H9 (cell line): ENCODE measurements at regions not wholly inside any gene's neighbourhood (a gene's known extent, or its start where the extent isn't known, plus 50 kb on each side); places are given as distances from the start of the nearest gene placed in this dataset.

Experiments
- DNase-seq: peaks from one replicate; pipeline ENCODE4 v3.0.0-alpha.2; 2017
- H2AFZ ChIP-seq: one replicate; pipeline ENCODE4 v1.6.1; 2013; ENCODE audit warnings: mild to moderate bottlenecking, low read length, control low read depth, moderate library complexity
- H2AK5ac ChIP-seq: 2 replicates; pipeline ENCODE4 v1.6.1; 2013; ENCODE audit warnings: low read length, control low read depth, mixed read lengths; ENCODE audit not compliant: insufficient read length
- H2BK120ac ChIP-seq: one replicate; pipeline ENCODE4 v1.6.1; 2013; ENCODE audit warnings: low read depth, mild to moderate bottlenecking, low read length, control low read depth, inconsistent platforms; ENCODE audit not compliant: poor library complexity, severe bottlenecking
- H2BK12ac ChIP-seq: 2 replicates; pipeline ENCODE4 v1.6.1; 2013; ENCODE audit warnings: low read length, control low read depth, mixed read lengths, low read depth; ENCODE audit not compliant: insufficient read length
- H2BK15ac ChIP-seq: 2 replicates; pipeline ENCODE4 v1.6.1; 2013; ENCODE audit warnings: low read depth, low read length, control low read depth
- H2BK20ac ChIP-seq: one replicate; pipeline ENCODE4 v1.6.1; 2013; ENCODE audit warnings: low read depth, mild to moderate bottlenecking, low read length, control low read depth, inconsistent platforms; ENCODE audit not compliant: poor library complexity, severe bottlenecking
- H2BK5ac ChIP-seq: 2 replicates; pipeline ENCODE4 v1.6.1; 2013; ENCODE audit warnings: low read length, control low read depth, mixed read lengths; ENCODE audit not compliant: insufficient read length
- H3K14ac ChIP-seq: 2 replicates; pipeline ENCODE4 v1.6.1; 2013; ENCODE audit warnings: low read length, control low read depth; ENCODE audit not compliant: insufficient read depth
- H3K18ac ChIP-seq: 2 replicates; pipeline ENCODE4 v1.6.1; 2013; ENCODE audit warnings: low read depth, mild to moderate bottlenecking, mixed read lengths, low read length, control low read depth; ENCODE audit not compliant: insufficient read length
- H3K23ac ChIP-seq: 2 replicates; pipeline ENCODE4 v1.6.1; 2013; ENCODE audit warnings: low read length, control low read depth, mixed read lengths, low read depth; ENCODE audit not compliant: insufficient read length
- H3K23me2 ChIP-seq: 2 replicates; pipeline ENCODE4 v1.6.1; 2013; ENCODE audit warnings: low read depth, mild to moderate bottlenecking, mixed read lengths, low read length, control low read depth; ENCODE audit not compliant: insufficient read length, poor library complexity, severe bottlenecking
- H3K27ac ChIP-seq: 2 replicates; pipeline ENCODE4 v1.5.1; 2013; ENCODE audit warnings: low read length, control low read depth, mixed read lengths, low read depth; ENCODE audit not compliant: insufficient read length
- H3K27me3 ChIP-seq: 2 replicates; pipeline ENCODE4 v1.6.1; 2013; ENCODE audit warnings: low read length, control low read depth, inconsistent platforms; ENCODE audit not compliant: insufficient read depth
- H3K4ac ChIP-seq: 2 replicates; pipeline ENCODE4 v1.6.1; 2013; ENCODE audit warnings: low read depth, mild to moderate bottlenecking, control low read depth, inconsistent platforms, low read length, moderate library complexity
- H3K4me1 ChIP-seq: 2 replicates; pipeline ENCODE4 v1.6.1; 2013; ENCODE audit warnings: low read length, control low read depth, inconsistent platforms; ENCODE audit not compliant: insufficient read depth
- H3K4me2 ChIP-seq: 2 replicates; pipeline ENCODE4 v1.6.1; 2013; ENCODE audit warnings: low read length, control low read depth, mixed read lengths; ENCODE audit not compliant: insufficient read length, insufficient read depth
- H3K56ac ChIP-seq: 2 replicates; pipeline ENCODE4 v1.6.1; 2013; ENCODE audit warnings: low read depth, mild to moderate bottlenecking, mixed read lengths, low read length, control low read depth; ENCODE audit not compliant: insufficient read length
- H3K79me1 ChIP-seq: 2 replicates; pipeline ENCODE4 v1.6.1; 2013; ENCODE audit warnings: low read depth, mild to moderate bottlenecking, moderate library complexity, low read length, control low read depth, inconsistent platforms; ENCODE audit not compliant: insufficient read depth, poor library complexity, severe bottlenecking
- H3K79me2 ChIP-seq: 2 replicates; pipeline ENCODE4 v1.6.1; 2013; ENCODE audit warnings: low read length, control low read depth, inconsistent platforms; ENCODE audit not compliant: insufficient read depth
- H3K9ac ChIP-seq: 2 replicates; pipeline ENCODE4 v1.6.1; 2013; ENCODE audit warnings: low read length, control low read depth, mixed read lengths; ENCODE audit not compliant: insufficient read length; ENCODE audit errors: extremely low read depth
- H3K9me3 ChIP-seq: one replicate; pipeline ENCODE4 v1.6.1; 2013; ENCODE audit warnings: low read depth, low read length, inconsistent platforms; ENCODE audit not compliant: control insufficient read depth
- H3T11ph ChIP-seq: one replicate; pipeline ENCODE4 v1.6.1; 2013; ENCODE audit warnings: mild to moderate bottlenecking, low read length, control low read depth, inconsistent platforms
- H4K20me1 ChIP-seq: one replicate; pipeline ENCODE4 v1.6.1; 2013; ENCODE audit not compliant: control insufficient read depth, insufficient read length, insufficient read depth
- H4K5ac ChIP-seq: 2 replicates; pipeline ENCODE4 v1.6.1; 2013; ENCODE audit warnings: low read depth, mild to moderate bottlenecking, mixed read lengths, low read length, control low read depth; ENCODE audit not compliant: insufficient read length
- H4K8ac ChIP-seq: replicated peaks from 2 replicates; pipeline ENCODE4 v1.6.1; 2013; ENCODE audit warnings: low read length, control low read depth, mixed read lengths, low read depth; ENCODE audit not compliant: insufficient read length
- H4K91ac ChIP-seq: 2 replicates; pipeline ENCODE4 v1.6.1; 2013; ENCODE audit warnings: low read depth, mild to moderate bottlenecking, moderate library complexity, mixed read lengths, low read length, control low read depth; ENCODE audit not compliant: insufficient read length
- H3K27ac Mint-ChIP-seq, 3 experiments: 2 replicates in 2 of 3; 3 replicates in 1 of 3; pipeline ENCODE4 v1.8.0; 2020 to 2021; ENCODE audit warnings: mixed read lengths in 3 of 3, mild to moderate bottlenecking in 1 of 3, moderate library complexity in 1 of 3
- H3K27me3 Mint-ChIP-seq: 2 replicates; pipeline ENCODE4 v1.8.0; 2021; ENCODE audit warnings: low read depth, mild to moderate bottlenecking, moderate library complexity, mixed read lengths
- H3K36me3 Mint-ChIP-seq, 3 experiments: 2 replicates in 2 of 3; 3 replicates in 1 of 3; pipeline ENCODE4 v1.8.0; 2020 to 2021; ENCODE audit warnings: low read depth in 3 of 3, mixed read lengths in 3 of 3; ENCODE audit not compliant: insufficient read depth in 1 of 3
- H3K4me1 Mint-ChIP-seq, 2 experiments: 2 replicates each; pipeline ENCODE4 v1.8.0; 2020; ENCODE audit warnings: mixed read lengths in 2 of 2
- H3K4me3 Mint-ChIP-seq, 2 experiments: 2 replicates in 1 of 2; 3 replicates in 1 of 2; pipeline ENCODE4 v1.8.0; 2020 to 2021; ENCODE audit warnings: mild to moderate bottlenecking in 2 of 2, mixed read lengths in 2 of 2, moderate library complexity in 1 of 2
- H3K9me3 Mint-ChIP-seq, 2 experiments: 2 replicates in 1 of 2; 3 replicates in 1 of 2; pipeline ENCODE4 v1.8.0; 2020; ENCODE audit warnings: mild to moderate bottlenecking in 2 of 2, mixed read lengths in 2 of 2, moderate library complexity in 1 of 2
- CTCF ChIP-seq: fragments of 200-600 bp; sonication (generic); conservative IDR thresholded peaks from 3 replicates; pipeline ENCODE4 v1.8.0; 2021; ENCODE audit warnings: antibody characterized with exemption, mild to moderate bottlenecking
- WGBS: extraction: QIAGEN DNeasy Blood & Tissue Kit; methylation state at CpG from one replicate; pipeline ENCODE4 v1.1.7; 2013; ENCODE audit warnings: missing lambda C conversion rate, low lambda C conversion rate, mixed read lengths; ENCODE audit not compliant: insufficient read length; ENCODE audit errors: extremely low coverage; 5-methylcytosine and 5-hydroxymethylcytosine counted together

- H3K9me3 Mint-ChIP-seq, result peaks cover 6 to 9% of the 10 kb centered on the region in 2 experiments; a peak in 3 of 5 replicates
- no peaks in the 10 kb centered on the region; the same call in 1 of the 2 replicates for H3K27me3 Mint-ChIP-seq
- no peak for DNase-seq
These were observed 84.4 kb downstream of the MTERF1 start for GRCh38 chr7:91796122-91796521.

More at GRCh38 chr7:91796122-91796521, 84.4 kb downstream of the MTERF1 start:
- H3K79me2 ChIP-seq, result no peaks in the 10 kb centered on the region
- H4K20me1 ChIP-seq, result no peaks in the 10 kb centered on the region
- H4K8ac ChIP-seq, result no peak overlapping the region
- H3K27ac ChIP-seq, result no peak overlapping the region
- no peak overlapping the region for H3K18ac ChIP-seq
- H3K4me2 ChIP-seq, result no peak overlapping the region
- H3K36me3 Mint-ChIP-seq, result peaks cover 0 to 2% (median 0%) of the 10 kb centered on the region in 3 experiments; a peak in 1 of 7 replicates
- WGBS, result no CpG with 5 or more reads among the region's 3 CpGs
- no peak overlapping the region for H3K23ac ChIP-seq
- H3K4ac ChIP-seq, result no peak overlapping the region
- H3K4me1 Mint-ChIP-seq, result no peaks in the 10 kb centered on the region
- H3K4me3 Mint-ChIP-seq, result no peak overlapping the region
- no peaks in the 10 kb centered on the region for H3K4me1 ChIP-seq
- H3T11ph ChIP-seq, result no peak overlapping the region
- no peak overlapping the region for H3K14ac ChIP-seq
- no peak overlapping the region for H3K56ac ChIP-seq
- H2BK5ac ChIP-seq, result no peak overlapping the region
- H3K79me1 ChIP-seq, result no peaks in the 10 kb centered on the region
- H4K91ac ChIP-seq, result no peak overlapping the region
- H2BK12ac ChIP-seq, result no peak overlapping the region
- no peak overlapping the region for H2AK5ac ChIP-seq
- TF ChIP-seq CTCF, result no peak
- no peak overlapping the region for H2BK15ac ChIP-seq
- H3K23me2 ChIP-seq, result no peaks in the 10 kb centered on the region
- no peak overlapping the region for H3K9ac ChIP-seq
- no peak overlapping the region for H4K5ac ChIP-seq
- no peaks in the 10 kb centered on the region for H3K27me3 ChIP-seq
- H2AFZ ChIP-seq, result no peak overlapping the region
- no peak overlapping the region for H2BK20ac ChIP-seq
- no peak overlapping the region for H3K27ac Mint-ChIP-seq
- H3K9me3 ChIP-seq, result no peaks in the 10 kb centered on the region
- H2BK120ac ChIP-seq, result no peak overlapping the region
